SK-N-SH (cell line): ENCODE measurements at regions not wholly inside any gene's neighbourhood (a gene's known extent, or its start where the extent isn't known, plus 50 kb on each side); places are given as distances from the start of the nearest gene placed in this dataset.

Experiments
- CTCF ChIA-PET: fragments of 300-600, 350-600 bp; formaldehyde crosslinking; extraction: SDS; loops from one replicate; lab custom pipeline; 2021; lab: Yijun Ruan, JAX
- POLR2A ChIA-PET: fragments of 350-600 bp; sonication (Branson Sonifier 250); formaldehyde crosslinking; extraction: SDS; loops from one replicate; lab custom pipeline; 2020; ENCODE audit warnings: antibody characterized with exemption, inconsistent platforms; lab: Yijun Ruan, JAX
- DNase-seq: peaks from one replicate; pipeline ENCODE4 v3.0.0; 2012
- H2AFZ ChIP-seq: fragments of 200-600 bp; sonication (generic); 2 replicates; pipeline ENCODE4 v1.8.1; 2016; ENCODE audit warnings: antibody characterized with exemption, mild to moderate bottlenecking, low read depth
- H3F3A ChIP-seq: fragments of 200-600 bp; sonication (generic); replicated peaks from 2 replicates; pipeline ENCODE3; 2016; ENCODE audit warnings: antibody characterized with exemption, mild to moderate bottlenecking; ENCODE audit not compliant: insufficient read depth
- H3K27ac ChIP-seq, 2 experiments: fragments of 200-500 bp in 1 of 2; fragments of 200-600 bp in 1 of 2; sonication (Bioruptor generic) in 1 of 2; sonication (generic), shearing (Covaris generic) in 1 of 2; 2 replicates each; pipeline versions ENCODE4 v1.5.1 to v1.6.1; 2014 to 2016; ENCODE audit warnings: low read depth in 2 of 2, inconsistent platforms in 1 of 2, low read length in 1 of 2, mild to moderate bottlenecking in 1 of 2, mixed read lengths in 1 of 2
- H3K27me3 ChIP-seq: fragments of 200-600 bp; sonication (generic), shearing (Covaris generic); 2 replicates; pipeline ENCODE4 v1.6.1; 2016; ENCODE audit warnings: mixed run types; ENCODE audit not compliant: insufficient read depth
- H3K36me3 ChIP-seq, 2 experiments: fragments of 200-500 bp in 1 of 2; fragments of 200-600 bp in 1 of 2; sonication (Bioruptor generic) in 1 of 2; sonication (generic) in 1 of 2; replicated peaks in 1 of 2; 2 replicates each; pipeline versions ENCODE3 to v1.5.1; 2014 to 2016; ENCODE audit warnings: low read length in 1 of 2, mild to moderate bottlenecking in 1 of 2; ENCODE audit not compliant: insufficient read depth in 2 of 2, control insufficient read depth in 1 of 2
- H3K4me1 ChIP-seq, 2 experiments: fragments of 200-500 bp in 1 of 2; fragments of 200-600 bp in 1 of 2; sonication (Bioruptor generic) in 1 of 2; sonication (generic), shearing (Covaris generic) in 1 of 2; 2 replicates each; pipeline versions ENCODE4 v1.5.1 to v1.6.1; 2014 to 2016; ENCODE audit warnings: low read depth in 1 of 2, low read length in 1 of 2, mixed run types in 1 of 2; ENCODE audit not compliant: insufficient read depth in 2 of 2, control insufficient read depth in 1 of 2
- H3K4me2 ChIP-seq: fragments of 200-600 bp; sonication (generic), shearing (Covaris generic); 2 replicates; pipeline ENCODE4 v1.6.1; 2017; ENCODE audit warnings: mixed run types
- H3K4me3 ChIP-seq, 2 experiments: fragments of 200-500 bp in 1 of 2; fragments of 200-600 bp in 1 of 2; sonication (Bioruptor generic) in 1 of 2; sonication (generic), shearing (Covaris generic) in 1 of 2; 2 replicates each; pipeline versions ENCODE4 v1.5.1 to v1.8.1; 2014 to 2016; ENCODE audit warnings: low read depth in 2 of 2, inconsistent platforms in 1 of 2, low read length in 1 of 2, mild to moderate bottlenecking in 1 of 2, mixed read lengths in 1 of 2, moderate library complexity in 1 of 2
- H3K79me2 ChIP-seq: fragments of 200-600 bp; sonication (generic); 2 replicates; pipeline ENCODE4 v1.8.1; 2017; ENCODE audit warnings: mild to moderate bottlenecking; ENCODE audit not compliant: insufficient read depth
- H3K9ac ChIP-seq: fragments of 200-600 bp; sonication (generic); 2 replicates; pipeline ENCODE4 v1.6.1; 2017; ENCODE audit warnings: mixed run types
- H3K9me2 ChIP-seq: fragments of 200-600 bp; sonication (generic); 2 replicates; pipeline ENCODE4 v1.6.1; 2017; ENCODE audit warnings: mixed run types
- H3K9me3 ChIP-seq: fragments of 200-600 bp; sonication (generic); 2 replicates; pipeline ENCODE4 v1.6.1; 2017; ENCODE audit warnings: mixed run types, mild to moderate bottlenecking, moderate library complexity
- H4K20me1 ChIP-seq: fragments of 200-600 bp; sonication (generic); 2 replicates; pipeline ENCODE4 v1.6.1; 2017; ENCODE audit warnings: mild to moderate bottlenecking, mixed run types; ENCODE audit not compliant: insufficient read depth
- EP300 ChIP-seq, 2 experiments: IDR thresholded peaks; 2 replicates each; pipeline versions ENCODE4 v1.4.0 to v1.6.1; 2012; ENCODE audit warnings: borderline replicate concordance in 1 of 2, low read depth in 1 of 2, low read length in 1 of 2
- EZH2phosphoT487 ChIP-seq: fragments of 200-600 bp; sonication (generic); IDR thresholded peaks from 2 replicates; pipeline ENCODE4 v1.6.1; 2017; ENCODE audit warnings: low read depth, mixed run types, mild to moderate bottlenecking, antibody characterized with exemption, moderate library complexity, borderline replicate concordance
- FOSL2 ChIP-seq: IDR thresholded peaks from 2 replicates; pipeline ENCODE4 v1.4.0; 2012; ENCODE audit warnings: low read depth, mild to moderate bottlenecking, moderate library complexity, borderline replicate concordance
- FOXJ3 ChIP-seq: sonication (generic); formaldehyde crosslinking; IDR thresholded peaks from 2 replicates; pipeline ENCODE4 v1.5.1; 2020; ENCODE audit warnings: mild to moderate bottlenecking, missing genetic modification reagents
- GABPA ChIP-seq: IDR thresholded peaks from 2 replicates; pipeline ENCODE4 v1.4.0; 2012; ENCODE audit warnings: low read depth, mild to moderate bottlenecking
- JUND ChIP-seq: IDR thresholded peaks from 2 replicates; pipeline ENCODE4 v1.4.0; 2012
- MAX ChIP-seq: IDR thresholded peaks from 2 replicates; pipeline ENCODE4 v1.4.0; 2012; ENCODE audit warnings: low read depth
- NFIC ChIP-seq: IDR thresholded peaks from 2 replicates; pipeline ENCODE4 v1.4.0; 2012; ENCODE audit warnings: borderline replicate concordance
- NRF1 ChIP-seq: IDR thresholded peaks from 2 replicates; pipeline ENCODE4 v1.6.1; 2012; ENCODE audit warnings: low read depth, mild to moderate bottlenecking, low read length
- POLR2AphosphoS5 ChIP-seq: IDR thresholded peaks from 2 replicates; pipeline ENCODE4 v1.6.1; 2012; ENCODE audit warnings: low read depth, low read length
- RCOR1 ChIP-seq: fragments of 150-350 bp; IDR thresholded peaks from 2 replicates; pipeline ENCODE4 v1.6.1; 2017; ENCODE audit warnings: antibody characterized with exemption, low read length
- RFX5 ChIP-seq: IDR thresholded peaks from 2 replicates; pipeline ENCODE4 v1.6.1; 2012; ENCODE audit warnings: mild to moderate bottlenecking, improper control_type of control experiment, low read length
- RXRA ChIP-seq: IDR thresholded peaks from 2 replicates; pipeline ENCODE4 v1.4.0; 2012; ENCODE audit warnings: low read depth, mild to moderate bottlenecking, borderline replicate concordance
- SIN3A ChIP-seq: IDR thresholded peaks from 2 replicates; pipeline ENCODE4 v1.6.1; 2012; ENCODE audit warnings: low read depth, mild to moderate bottlenecking, low read length, moderate library complexity, borderline replicate concordance
- SMC3 ChIP-seq: IDR thresholded peaks from 2 replicates; pipeline ENCODE4 v1.6.1; 2012; ENCODE audit warnings: low read depth, low read length, improper control_type of control experiment
- TEAD4 ChIP-seq: IDR thresholded peaks from 2 replicates; pipeline ENCODE4 v1.4.0; 2012; ENCODE audit warnings: mild to moderate bottlenecking, borderline replicate concordance; ENCODE audit not compliant: insufficient read depth
- WGBS: methylation state at CpG from one replicate; pipeline ENCODE4 v1.1.6; 2017; ENCODE audit warnings: low lambda C conversion rate; 5-methylcytosine and 5-hydroxymethylcytosine counted together
- TF ChIP-seq, protein P1 (sequence below): IDR thresholded peaks from 2 replicates; pipeline ENCODE4 v1.4.0; 2012; ENCODE audit warnings: low read depth, borderline replicate concordance
- TF ChIP-seq, protein P2 (sequence below): fragments of 150-350 bp; IDR thresholded peaks from 2 replicates; pipeline ENCODE4 v1.6.1; 2016; ENCODE audit warnings: mild to moderate bottlenecking, low read depth, low read length

DNA sequence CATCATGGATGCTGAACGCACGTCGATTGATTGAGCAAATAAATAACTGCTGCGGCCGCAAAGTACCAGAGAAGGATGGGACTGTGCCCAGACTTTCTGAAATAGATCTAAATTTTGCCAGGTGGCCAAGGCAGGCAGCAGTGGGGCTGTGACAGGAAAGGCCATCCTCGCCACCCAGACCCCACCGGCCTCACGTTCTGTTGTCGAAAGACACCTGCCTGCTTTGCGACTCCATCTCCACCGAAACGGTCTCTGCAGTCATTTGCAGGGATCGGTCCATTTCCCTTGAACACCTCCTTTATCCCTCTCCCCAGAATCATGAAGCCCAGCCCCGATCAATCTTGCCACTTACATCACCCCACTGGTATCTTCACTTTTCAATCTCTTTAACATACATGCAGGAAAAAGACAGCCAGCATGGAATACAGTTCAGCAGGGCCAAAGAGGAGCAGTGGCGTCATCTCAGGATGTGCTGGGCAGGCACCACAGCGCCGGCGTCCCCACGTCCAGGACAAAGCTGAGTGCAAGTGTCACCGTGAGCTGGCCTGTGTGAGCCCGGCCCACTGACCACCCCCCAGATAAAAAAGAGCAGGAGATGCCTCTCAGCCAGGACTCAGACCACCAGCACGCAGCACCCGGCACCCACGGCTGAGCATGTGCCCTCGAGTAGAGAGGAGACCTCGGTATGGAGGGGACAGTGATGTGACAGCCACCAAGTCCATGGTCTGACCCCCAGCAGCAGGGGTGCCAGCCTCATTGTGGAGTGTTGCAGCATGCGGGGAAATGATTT lies 610.3 kb downstream of the TBC1D22A start:
- H3K27ac ChIP-seq: no peak overlapping the region
- peaks cover 0 to 2% of the 10 kb centered on the region in 2 experiments; a peak in 1 of 4 replicates for H3K4me1 ChIP-seq
- H3K9ac ChIP-seq: no peak overlapping the region
- H3F3A ChIP-seq: no peaks in the 10 kb centered on the region
- no peaks in the 10 kb centered on the region for H3K9me3 ChIP-seq
- no peaks in the 10 kb centered on the region for H3K79me2 ChIP-seq
- no peaks in the 10 kb centered on the region for H4K20me1 ChIP-seq
- H3K36me3 ChIP-seq: no peaks in the 10 kb centered on the region
- H3K27me3 ChIP-seq: peaks cover 6% of the 10 kb centered on the region; the same call in 1 of the 2 replicates
- POLR2A ChIA-PET: no interaction called here
- no peak overlapping the region for H2AFZ ChIP-seq
- 47% methylated on average over 18 of the region's 27 CpGs for WGBS
- no peak overlapping the region for H3K4me2 ChIP-seq
- CTCF ChIA-PET: no interaction called here
- DNase-seq: no peak
- H3K4me3 ChIP-seq: no peak overlapping the region
- no peak for TF ChIP-seq FOXJ3 (CRISPR knock-in tag)
- TF ChIP-seq NRF1: no peak
- TF ChIP-seq, protein P1, sequence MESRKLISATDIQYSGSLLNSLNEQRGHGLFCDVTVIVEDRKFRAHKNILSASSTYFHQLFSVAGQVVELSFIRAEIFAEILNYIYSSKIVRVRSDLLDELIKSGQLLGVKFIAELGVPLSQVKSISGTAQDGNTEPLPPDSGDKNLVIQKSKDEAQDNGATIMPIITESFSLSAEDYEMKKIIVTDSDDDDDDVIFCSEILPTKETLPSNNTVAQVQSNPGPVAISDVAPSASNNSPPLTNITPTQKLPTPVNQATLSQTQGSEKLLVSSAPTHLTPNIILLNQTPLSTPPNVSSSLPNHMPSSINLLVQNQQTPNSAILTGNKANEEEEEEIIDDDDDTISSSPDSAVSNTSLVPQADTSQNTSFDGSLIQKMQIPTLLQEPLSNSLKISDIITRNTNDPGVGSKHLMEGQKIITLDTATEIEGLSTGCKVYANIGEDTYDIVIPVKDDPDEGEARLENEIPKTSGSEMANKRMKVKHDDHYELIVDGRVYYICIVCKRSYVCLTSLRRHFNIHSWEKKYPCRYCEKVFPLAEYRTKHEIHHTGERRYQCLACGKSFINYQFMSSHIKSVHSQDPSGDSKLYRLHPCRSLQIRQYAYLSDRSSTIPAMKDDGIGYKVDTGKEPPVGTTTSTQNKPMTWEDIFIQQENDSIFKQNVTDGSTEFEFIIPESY: no peak
- no peak for TF ChIP-seq RCOR1
- TF ChIP-seq NFIC: no peak
- no peak for TF ChIP-seq SMC3
- no peak for TF ChIP-seq POLR2AphosphoS5
- no peak for TF ChIP-seq GABPA
- no peak for TF ChIP-seq JUND
- TF ChIP-seq RFX5: no peak
- TF ChIP-seq, protein P2, sequence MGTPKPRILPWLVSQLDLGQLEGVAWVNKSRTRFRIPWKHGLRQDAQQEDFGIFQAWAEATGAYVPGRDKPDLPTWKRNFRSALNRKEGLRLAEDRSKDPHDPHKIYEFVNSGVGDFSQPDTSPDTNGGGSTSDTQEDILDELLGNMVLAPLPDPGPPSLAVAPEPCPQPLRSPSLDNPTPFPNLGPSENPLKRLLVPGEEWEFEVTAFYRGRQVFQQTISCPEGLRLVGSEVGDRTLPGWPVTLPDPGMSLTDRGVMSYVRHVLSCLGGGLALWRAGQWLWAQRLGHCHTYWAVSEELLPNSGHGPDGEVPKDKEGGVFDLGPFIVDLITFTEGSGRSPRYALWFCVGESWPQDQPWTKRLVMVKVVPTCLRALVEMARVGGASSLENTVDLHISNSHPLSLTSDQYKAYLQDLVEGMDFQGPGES: no peak
- no peaks in the 10 kb centered on the region for H3K9me2 ChIP-seq

DNA sequence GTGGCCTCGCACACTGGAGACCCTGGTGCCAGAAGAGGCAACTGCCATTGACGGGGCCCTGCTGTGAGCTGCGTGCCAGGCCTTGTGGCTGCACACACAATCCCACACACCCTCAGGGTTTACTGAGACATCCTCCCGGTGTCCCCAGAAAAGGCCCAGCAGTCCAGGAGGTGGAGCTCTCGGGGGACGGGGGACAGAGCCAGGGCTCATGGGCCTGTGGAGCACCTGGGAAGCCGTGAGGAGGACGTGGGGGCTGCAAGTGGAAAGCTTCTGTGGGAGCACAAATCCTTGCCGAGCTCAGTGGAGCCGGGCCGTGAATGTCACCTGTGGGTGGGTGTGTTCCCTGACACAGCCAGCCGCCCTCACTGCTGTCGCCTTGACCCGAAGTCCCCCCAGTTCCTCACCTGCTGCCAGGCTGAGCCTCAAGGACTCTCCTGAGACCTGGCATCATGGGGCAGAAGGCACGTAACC lies 609.7 kb downstream of the TBC1D22A start:
- Histone ChIP-seq H3K9ac (no peak overlapping the region), H3K9me2 (no peaks in the 10 kb centered on the region), H4K20me1 (no peaks in the 10 kb centered on the region), H3F3A (no peaks in the 10 kb centered on the region), H3K4me2 (no peak overlapping the region), H3K9me3 (no peaks in the 10 kb centered on the region), H3K36me3 (no peaks in the 10 kb centered on the region), H3K4me1 (peaks cover 0 to 2% of the 10 kb centered on the region in 2 experiments; a peak in 1 of 4 replicates), H3K4me3 (no peak overlapping the region), H3K79me2 (no peaks in the 10 kb centered on the region), H3K27me3 (peaks cover 6% of the 10 kb centered on the region; the same call in 1 of the 2 replicates), H2AFZ (no peak overlapping the region), H3K27ac (no peak overlapping the region)
- ChIA-PET CTCF (no interaction called here), POLR2A (no interaction called here)
- DNase-seq: no peak
- TF ChIP-seq TEAD4: no peak
- TF ChIP-seq GABPA: no peak
- TF ChIP-seq FOSL2: no peak
- TF ChIP-seq RXRA: no peak
- TF ChIP-seq SIN3A: no peak
- TF ChIP-seq SMC3: no peak
- TF ChIP-seq RFX5: no peak
- TF ChIP-seq FOXJ3 (CRISPR knock-in tag): no peak
- TF ChIP-seq EP300 (IDR thresholded peaks at IDR 0.05; ENCODE audit: borderline replicate concordance in 1 of 2, low read depth in 1 of 2, low read length in 1 of 2): no peak
- TF ChIP-seq EZH2phosphoT487: no peak
- no peak for TF ChIP-seq MAX
- 30% methylated on average over 7 of the region's 15 CpGs for WGBS
